ENCODE measurements at regions not wholly inside any gene's neighbourhood (a gene's known extent, or its start where the extent isn't known, plus 50 kb on each side); places are given as distances from the start of the nearest gene placed in this dataset.
"Not testable (repeated sequence)": the region's sequence is repeated elsewhere in the genome, so short reads cannot be mapped to it uniquely, and the experiment has no call there.

GRCh38 chr5:130937046-130937445 lies 228.0 kb downstream of the HINT1 start:
- DNase-seq, result no peak

DNA sequence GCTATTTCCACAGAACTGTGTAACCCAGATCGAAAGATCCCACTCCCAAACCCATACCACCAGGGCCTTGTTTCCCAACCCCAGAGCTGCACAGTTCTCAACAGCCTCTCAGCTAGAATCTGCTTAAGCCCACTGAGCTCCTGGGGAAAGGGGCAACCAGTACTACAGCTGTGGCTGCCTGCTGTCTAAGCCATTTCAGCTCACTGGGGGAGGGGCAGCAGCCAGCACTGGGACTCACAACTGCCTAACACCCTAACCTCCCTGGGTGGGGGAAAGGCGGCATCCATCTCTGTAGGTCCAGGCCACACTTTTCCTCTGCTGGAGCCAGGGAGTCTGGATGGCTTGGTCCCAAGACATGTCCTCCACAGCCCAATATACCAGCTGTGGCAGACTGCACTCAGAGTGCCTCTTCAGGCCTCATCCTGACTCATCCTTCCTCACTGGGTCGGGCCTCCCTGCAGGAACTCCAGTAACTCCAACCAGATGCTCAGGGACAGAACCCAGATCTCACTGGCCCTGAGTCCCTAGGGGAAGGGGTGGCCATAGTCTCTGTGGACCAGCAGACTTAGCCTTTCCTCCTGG lies 241.4 kb downstream of the HINT1 start:
- DNase-seq, result no peak

DNA sequence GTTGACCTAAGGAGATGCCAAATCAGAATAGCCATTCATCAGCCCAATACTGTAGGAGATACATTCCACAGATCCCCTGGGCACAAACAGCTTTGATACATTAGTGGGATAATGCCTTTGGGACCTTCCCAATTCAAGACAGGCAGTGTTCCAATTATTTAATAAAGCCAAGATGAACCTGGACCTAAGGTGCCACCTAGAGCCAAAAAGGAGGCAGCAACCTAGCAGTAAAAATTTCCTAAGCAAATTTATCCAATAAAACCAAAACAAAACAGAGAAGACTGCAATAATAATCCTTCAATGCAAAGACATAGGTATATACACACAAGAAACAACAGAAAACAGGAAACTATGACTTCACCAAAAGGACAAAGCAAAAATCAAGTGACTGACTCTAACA lies 253.0 kb downstream of the HINT1 start:
- no peak for DNase-seq

DNA sequence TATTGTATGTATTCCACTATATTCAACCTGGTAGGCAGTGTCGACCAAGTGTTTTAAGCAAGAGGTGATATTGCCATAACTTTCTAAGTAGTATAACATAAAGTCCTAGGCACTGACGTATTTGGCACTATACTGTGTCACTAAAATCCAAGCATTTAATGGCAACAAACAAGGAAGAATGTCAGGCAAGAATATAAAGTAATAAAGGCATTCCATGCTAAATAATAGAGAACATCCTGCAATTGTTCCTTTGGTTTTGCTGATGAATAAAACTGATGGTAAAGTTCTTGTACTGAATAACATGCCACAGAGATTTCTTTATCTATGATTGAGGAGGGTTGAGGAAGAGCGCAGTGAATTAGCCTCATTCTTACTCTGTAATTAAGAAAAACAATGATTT lies 256.9 kb downstream of the HINT1 start:
- DNase-seq, result no peak

GRCh38 chr5:130897537-130898195 lies 267.4 kb downstream of the HINT1 start:
- DNase-seq, result not testable (repeated sequence)

DNA sequence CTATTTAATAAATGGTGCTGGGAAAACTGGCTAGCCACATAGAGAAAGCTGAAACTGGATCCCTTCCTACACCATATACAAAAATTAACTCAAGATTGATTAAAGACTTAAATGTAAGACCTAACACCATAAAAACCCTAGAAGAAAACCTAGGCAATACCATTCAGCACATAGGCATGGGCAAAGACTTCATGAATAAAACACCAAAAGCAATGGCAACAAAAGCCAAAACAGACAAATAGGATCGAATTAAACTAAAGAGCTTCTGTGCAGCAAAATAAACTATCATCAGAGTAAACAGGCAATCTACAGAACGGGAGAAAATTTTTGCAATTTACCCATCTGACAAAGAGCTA lies 267.9 kb downstream of the HINT1 start:
- DNase-seq, result not testable (repeated sequence)

DNA sequence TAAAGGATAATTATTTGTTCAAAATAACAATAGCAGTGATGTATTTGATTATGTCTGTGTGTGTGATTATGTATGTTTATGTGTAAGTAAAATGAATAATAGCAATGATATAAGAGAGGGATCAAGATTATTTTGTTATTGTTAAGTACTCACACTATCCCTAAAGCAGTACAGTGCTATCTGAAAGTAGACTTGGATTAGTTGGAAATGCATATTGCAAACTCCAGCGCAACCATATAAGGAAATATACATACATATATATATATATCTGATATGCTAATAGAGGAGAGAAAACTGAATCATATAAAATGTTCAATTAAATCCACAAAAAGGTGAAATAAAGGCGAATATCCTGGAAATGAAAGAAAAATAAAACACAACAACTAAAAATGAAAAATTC lies 268.4 kb downstream of the HINT1 start:
- DNase-seq, result no peak

DNA sequence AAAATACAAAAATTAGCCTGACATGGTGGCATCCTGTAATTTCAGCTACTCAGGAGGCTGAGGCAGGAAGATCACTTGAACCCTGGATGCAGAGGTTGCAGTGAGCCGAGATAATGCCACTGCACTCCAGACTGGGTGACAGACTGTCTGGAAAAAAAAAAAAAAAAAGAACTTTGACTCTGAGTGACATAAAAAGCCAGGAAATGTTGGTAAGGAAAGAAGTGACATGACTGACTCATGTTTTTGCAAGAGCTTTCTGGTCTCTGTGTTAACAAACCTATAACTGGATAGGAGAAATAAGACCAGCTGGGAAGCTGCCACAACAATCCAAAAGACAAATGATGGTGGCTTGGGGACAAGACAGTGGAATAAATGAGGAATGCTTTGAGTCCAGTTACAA lies 272.1 kb downstream of the HINT1 start:
- no peak for DNase-seq

DNA sequence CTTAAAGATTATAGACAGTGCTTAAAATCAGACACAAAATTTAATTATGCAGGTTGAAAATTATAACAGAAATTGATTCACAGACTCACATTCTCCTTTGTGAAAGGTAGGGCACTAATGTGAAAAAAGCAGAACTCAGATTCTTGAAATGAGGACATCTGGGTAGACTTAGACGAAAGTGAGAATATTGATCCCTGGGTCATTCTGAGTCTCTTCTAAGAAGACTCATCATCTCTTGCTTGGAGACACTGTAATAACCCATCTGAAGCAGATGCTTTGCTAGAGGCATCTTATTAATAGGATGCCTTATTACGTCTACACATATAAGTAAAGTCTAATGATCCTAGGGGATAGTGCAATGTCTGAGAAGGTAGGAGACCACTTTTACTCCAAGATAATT lies 274.4 kb downstream of the HINT1 start:
- DNase-seq, result no peak

GRCh38 chr5:130885691-130886090 lies 279.4 kb downstream of the HINT1 start:
- no peak for DNase-seq

DNA sequence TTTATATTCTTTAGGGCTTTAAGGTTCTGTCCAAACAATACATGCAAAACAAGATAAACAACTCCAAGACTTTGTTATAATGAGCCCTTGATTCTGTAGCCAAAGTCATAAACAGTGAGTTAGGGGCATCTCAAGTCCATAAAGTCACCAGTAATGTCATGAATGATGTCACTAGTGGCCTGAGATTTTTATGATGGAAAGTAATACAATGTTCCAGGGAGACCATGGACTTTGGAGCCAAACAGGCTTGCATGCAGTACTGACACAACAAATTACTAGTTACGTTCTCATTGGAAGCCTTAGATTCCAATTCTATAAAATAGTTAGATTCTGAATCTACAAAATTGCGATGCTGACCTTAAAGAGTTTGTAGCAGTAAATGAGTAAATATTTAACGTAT lies 280.0 kb downstream of the HINT1 start:
- DNase-seq, result no peak

- no peak for DNase-seq
These were observed 281.0 kb downstream of the HINT1 start for GRCh38 chr5:130884023-130884422.

GRCh38 chr5:130875656-130876055 lies 289.4 kb downstream of the HINT1 start:
- no peak for DNase-seq

DNA sequence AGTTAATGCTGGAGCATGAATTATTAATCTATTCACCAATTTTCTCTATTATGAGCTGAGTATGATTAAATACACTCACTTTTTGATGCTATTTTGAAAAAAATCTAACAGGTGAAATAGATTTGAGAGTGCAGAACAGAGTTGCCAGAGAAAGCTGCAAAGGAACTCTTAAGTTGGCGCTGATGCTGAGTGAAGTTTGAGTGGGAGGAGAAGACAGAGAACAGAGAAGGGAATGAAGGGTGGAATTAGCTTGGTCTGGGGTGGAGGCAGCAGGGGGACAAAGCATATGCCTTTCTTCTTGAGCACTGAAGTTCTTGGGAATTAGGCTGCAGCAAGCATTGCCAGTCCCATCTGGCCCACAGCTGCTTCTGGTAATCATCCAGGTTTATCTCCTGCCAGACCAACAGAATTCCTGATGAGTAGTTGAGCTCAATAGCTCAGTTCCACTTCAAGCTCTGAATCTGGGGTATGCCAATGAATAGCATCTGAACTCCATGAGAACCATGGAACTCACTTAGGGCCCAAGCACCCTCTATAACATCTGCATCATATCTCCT lies 290.1 kb downstream of the HINT1 start:
- DNase-seq, result no peak

DNA sequence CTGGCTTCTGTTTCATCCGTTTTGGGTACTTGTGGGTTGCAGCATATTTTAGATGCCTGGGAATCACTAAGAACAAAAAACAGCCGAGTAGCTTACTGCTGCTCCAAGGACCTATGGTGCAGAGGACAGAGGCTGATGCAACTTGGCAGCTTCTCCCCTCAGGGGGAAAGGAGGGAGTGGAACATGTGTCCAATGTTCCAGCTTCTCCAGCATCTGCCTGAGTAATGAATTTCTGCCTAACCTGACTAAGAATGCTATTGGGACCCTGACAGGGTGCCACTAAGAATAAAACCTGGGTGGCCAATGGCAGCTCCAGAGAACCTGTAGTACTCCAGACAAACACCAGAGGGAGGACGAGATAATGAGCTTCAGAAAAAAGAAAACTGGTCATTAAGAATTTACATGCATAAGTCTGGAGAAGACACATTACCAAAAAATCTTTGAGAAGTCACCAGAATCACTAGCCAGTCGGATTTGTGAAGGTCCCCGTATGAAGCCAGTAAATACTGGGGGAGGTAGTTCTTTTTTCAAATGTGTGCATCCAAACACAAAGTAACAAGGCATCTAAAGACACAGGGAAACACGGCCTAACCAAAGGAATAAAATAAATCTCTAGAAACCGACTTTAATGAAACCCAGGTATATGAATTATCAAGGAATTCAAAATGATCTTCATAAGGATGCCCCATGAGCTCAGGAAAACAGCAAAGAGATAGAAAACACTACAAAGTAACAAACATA lies 293.5 kb downstream of the HINT1 start:
- DNase-seq, result no peak

GRCh38 chr5:130870691-130871090 lies 294.4 kb downstream of the HINT1 start:
- no peak for DNase-seq

DNA sequence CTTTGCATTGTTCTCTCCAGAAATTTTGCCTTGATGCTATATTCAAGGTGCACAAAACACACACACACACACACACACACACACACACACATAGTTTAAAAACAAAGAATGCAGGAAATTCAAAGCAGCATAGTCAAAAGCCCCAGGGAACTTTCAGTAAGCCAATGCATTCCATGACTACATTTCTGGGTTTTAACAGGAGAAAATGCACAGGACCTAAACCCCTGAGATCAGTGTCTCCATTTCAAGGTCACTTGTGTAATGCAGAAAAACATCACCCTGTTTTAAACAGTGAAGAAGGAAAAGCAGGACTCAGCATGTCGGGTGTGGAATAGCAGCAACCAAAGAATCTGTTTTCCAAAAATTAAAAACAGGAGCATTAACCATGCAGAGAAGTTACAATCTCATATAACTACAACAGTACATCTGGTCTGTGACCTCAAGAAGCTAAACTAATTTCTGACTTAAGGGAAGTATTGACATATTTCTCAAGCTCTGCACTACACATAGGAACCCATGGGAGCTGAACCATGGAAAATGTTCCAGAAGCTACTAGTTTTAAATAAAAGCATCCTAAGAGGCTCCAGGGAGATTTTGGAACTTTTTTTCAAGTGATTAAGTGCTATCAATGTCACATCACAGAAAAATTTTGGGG lies 296.7 kb downstream of the HINT1 start:
- no peak for DNase-seq

DNA sequence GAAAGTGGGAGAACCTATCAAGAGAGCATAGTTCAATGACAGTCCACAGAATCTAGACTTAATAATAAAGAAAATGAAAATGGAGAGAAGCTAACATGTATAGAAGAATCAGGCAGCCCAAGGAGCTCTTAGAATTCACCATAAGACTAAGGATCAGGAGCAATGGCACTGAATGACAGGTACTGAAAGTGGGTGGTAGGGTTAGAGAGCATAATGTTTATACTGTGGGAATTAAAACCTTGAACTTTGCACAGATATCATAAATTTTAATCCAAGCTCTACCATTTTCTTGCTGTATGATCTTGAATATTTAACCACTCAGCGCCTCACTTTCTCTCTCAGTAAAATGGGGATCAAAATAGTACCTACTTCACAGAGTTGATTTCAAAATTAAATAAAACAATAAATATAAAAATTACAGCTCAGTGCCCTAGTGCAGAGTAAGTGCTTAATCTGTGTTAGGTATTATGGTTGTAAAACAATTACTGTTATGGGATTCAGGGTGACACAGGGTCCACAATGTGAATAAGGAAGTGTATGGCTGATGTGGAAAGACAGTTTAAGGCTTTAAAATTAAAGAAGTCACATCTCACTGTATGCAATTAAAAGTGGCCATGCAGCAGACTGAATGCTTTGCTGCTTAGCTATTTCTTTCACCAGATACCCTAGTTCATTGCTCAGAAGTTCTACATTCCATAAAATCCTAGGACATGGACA lies 319.8 kb downstream of the HINT1 start:
- no peak for DNase-seq

DNA sequence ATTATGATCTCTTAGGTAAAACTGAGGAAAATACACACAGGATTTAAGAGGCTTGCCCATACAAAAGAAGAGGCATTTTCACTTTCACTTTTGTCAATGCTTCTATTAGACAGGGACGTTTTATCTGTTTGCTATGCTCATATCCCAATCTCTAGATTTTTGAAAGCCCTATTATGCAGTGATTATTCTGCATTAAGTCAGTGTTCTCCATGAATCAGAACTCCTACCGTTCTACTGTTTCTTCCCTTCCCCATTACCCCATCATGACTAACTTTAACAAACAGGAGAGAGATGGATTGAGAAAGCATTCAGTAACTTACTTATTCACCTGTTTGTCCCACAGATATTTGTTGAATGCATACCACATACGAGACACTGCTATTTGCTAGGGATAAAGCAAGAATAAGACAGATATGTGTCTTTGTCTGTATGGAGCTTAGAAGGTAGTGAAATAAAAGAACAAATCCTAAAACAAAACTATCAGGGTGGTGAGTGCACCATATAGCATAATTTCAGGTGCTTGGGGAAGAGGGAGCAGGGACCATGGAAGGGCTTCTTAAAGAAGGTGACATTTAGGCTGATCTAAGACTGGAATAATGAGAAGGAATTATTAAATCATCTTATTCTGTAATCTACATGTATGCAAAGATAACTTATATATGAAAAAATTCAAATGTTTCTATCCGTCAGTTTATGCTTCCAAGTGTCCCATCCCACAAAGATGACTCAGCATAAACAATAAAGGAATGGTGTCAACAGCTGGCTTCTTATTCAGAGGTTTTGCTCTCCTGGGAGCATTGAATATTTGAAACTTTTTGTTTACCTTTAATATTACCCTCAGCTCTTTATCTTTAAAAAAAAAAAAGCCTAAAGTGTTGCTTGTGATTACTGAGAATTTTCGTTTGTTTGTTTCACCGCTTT lies 328.1 kb downstream of the HINT1 start:
- DNase-seq, result no peak

GRCh38 chr5:130817598-130818384 lies 347.3 kb downstream of the HINT1 start:
- DNase-seq, result not testable (repeated sequence)

- DNase-seq, result no peak
These were observed 349.8 kb downstream of the HINT1 start for GRCh38 chr5:130815246-130815645.

All from DMS79 (cell line).